ENCODE measurements at regions not wholly inside any gene's neighbourhood (a gene's known extent, or its start where the extent isn't known, plus 50 kb on each side); places are given as distances from the start of the nearest gene placed in this dataset.

DNA sequence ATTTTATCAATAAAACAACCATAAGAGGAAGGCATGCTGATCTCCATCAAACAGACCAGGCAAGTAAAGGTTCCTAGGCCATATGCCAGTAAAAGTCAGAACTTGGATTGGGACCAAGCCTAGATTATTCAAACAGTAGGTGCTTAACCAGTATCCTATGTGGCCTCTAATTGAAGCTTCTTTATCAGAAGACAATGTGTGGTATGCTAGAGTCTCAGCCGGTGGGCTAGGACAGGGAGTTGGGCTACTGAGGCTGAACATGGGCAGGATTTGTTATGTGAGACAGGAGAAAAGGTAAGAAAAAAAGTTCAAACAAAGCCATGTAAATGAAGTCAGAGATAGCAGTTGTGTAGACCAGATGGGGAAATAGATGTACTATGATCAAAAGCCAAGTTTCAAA lies 413.7 kb upstream of the GHITM start:
- TF ChIP-seq CTCF (IDR thresholded peaks at IDR 0.05) (no peak), POLR2A (IDR thresholded peaks at IDR 0.05) (no peak)
